ENCODE measurements at regions not wholly inside any gene's neighbourhood (a gene's known extent, or its start where the extent isn't known, plus 50 kb on each side); places are given as distances from the start of the nearest gene placed in this dataset.

- DNase-seq: no peak
These were observed 128.7 kb upstream of the TANK start for GRCh38 chr2:161031511-161031910.

- DNase-seq: no peak
These were observed 127.6 kb upstream of the TANK start for GRCh38 chr2:161032635-161033034.

- no peak for DNase-seq
These were observed 127.1 kb upstream of the TANK start for GRCh38 chr2:161033059-161033660.

GRCh38 chr2:161036926-161037325, 123.3 kb upstream of the TANK start:
- DNase-seq: no peak

- DNase-seq: no peak
These were observed 121.2 kb upstream of the TANK start for GRCh38 chr2:161039071-161039470.

GRCh38 chr2:161041356-161041755, 118.9 kb upstream of the TANK start:
- no peak for DNase-seq

- DNase-seq: no peak
These were observed 117.1 kb upstream of the TANK start for GRCh38 chr2:161042990-161043625.

- DNase-seq: no peak
These were observed 115.9 kb upstream of the TANK start for GRCh38 chr2:161044095-161044865.

GRCh38 chr2:161044921-161045320, 115.3 kb upstream of the TANK start:
- no peak for DNase-seq

- DNase-seq: no peak
These were observed 114.5 kb upstream of the TANK start for GRCh38 chr2:161045726-161046125.

GRCh38 chr2:161046876-161047275, 113.4 kb upstream of the TANK start:
- no peak for DNase-seq

GRCh38 chr2:161048317-161048716, 111.9 kb upstream of the TANK start:
- no peak for DNase-seq

- no peak for DNase-seq
These were observed 110.7 kb upstream of the TANK start for GRCh38 chr2:161049559-161049958.

- DNase-seq: no peak
These were observed 108.0 kb upstream of the TANK start for GRCh38 chr2:161052214-161052613.

- DNase-seq: no peak
These were observed 104.9 kb upstream of the TANK start for GRCh38 chr2:161055289-161055688.

- no peak for DNase-seq
These were observed 100.8 kb upstream of the TANK start for GRCh38 chr2:161059388-161059787.

- DNase-seq: no peak
These were observed 98.4 kb upstream of the TANK start for GRCh38 chr2:161061786-161062185.

GRCh38 chr2:161063157-161063945, 96.9 kb upstream of the TANK start:
- DNase-seq: peak in 13 of 14 donors; percentile 0 to 75 (median 53)

- no peak for DNase-seq
These were observed 96.3 kb upstream of the TANK start for GRCh38 chr2:161063946-161064306.

- peak in 1 of 14 donors; percentile 38 for DNase-seq
These were observed 92.3 kb upstream of the TANK start for GRCh38 chr2:161067846-161068350.

- DNase-seq: no peak
These were observed 91.6 kb upstream of the TANK start for GRCh38 chr2:161068670-161069069.

- DNase-seq: no peak
These were observed 89.3 kb upstream of the TANK start for GRCh38 chr2:161070693-161071479.

Measured in C1 segment of cervical spinal cord (tissue), 14 donors.